Tibial nerve (tissue), 4 donors: ENCODE measurements at regions not wholly inside any gene's neighbourhood (a gene's known extent, or its start where the extent isn't known, plus 50 kb on each side); places are given as distances from the start of the nearest gene placed in this dataset.

Experiments
- DNase-seq, 2 donors: peaks; one replicate each; pipeline ENCODE4 v3.0.0-alpha.2; 2019; ENCODE audit warnings: low spot score in 2 of 2
- H3K27ac ChIP-seq, 4 donors: fragments of 200-600 bp; sonication (generic) in 3 of 4; one replicate each; pipeline ENCODE4 v1.5.1; 2017 to 2019; ENCODE audit warnings: mild to moderate bottlenecking in 1 of 4
- H3K27me3 ChIP-seq, 2 donors: fragments of 200-600 bp; sonication (generic) in 1 of 2; one replicate each; pipeline versions ENCODE4 v1.5.1 to v1.6.0; 2017 to 2019
- H3K36me3 ChIP-seq, 3 donors: fragments of 200-600 bp; sonication (generic); one replicate each; pipeline ENCODE4 v1.5.1; 2018 to 2019
- H3K4me1 ChIP-seq, 4 donors: fragments of 200-600 bp; sonication (generic) in 3 of 4; one replicate each; pipeline ENCODE4 v1.5.1; 2017 to 2019
- H3K4me3 ChIP-seq, 4 donors: fragments of 200-600 bp; sonication (generic) in 3 of 4; one replicate each; pipeline ENCODE4 v1.5.1; 2017 to 2019; ENCODE audit warnings: mild to moderate bottlenecking in 1 of 4, moderate library complexity in 1 of 4
- H3K9me3 ChIP-seq, 4 donors: fragments of 200-600 bp; sonication (generic) in 3 of 4; one replicate each; pipeline ENCODE4 v1.5.1; 2017 to 2019
- EP300 ChIP-seq, 2 donors: sonication (generic); formaldehyde crosslinking; IDR thresholded peaks; one replicate each; pipeline ENCODE4 v1.6.1; 2017; ENCODE audit warnings: antibody characterized with exemption in 2 of 2, mild to moderate bottlenecking in 1 of 2
- POLR2A ChIP-seq, 2 donors: fragments of 450-650 bp; IDR thresholded peaks; one replicate each; pipeline ENCODE4 v1.6.1; 2017; ENCODE audit warnings: antibody characterized with exemption in 2 of 2, mild to moderate bottlenecking in 2 of 2, moderate library complexity in 2 of 2
- WGBS, 2 donors: methylation state at CpG; one replicate each; pipeline ENCODE4 v1.1.5; 2018; 5-methylcytosine and 5-hydroxymethylcytosine counted together
- TF ChIP-seq, protein P1 (sequence below), 5 experiments: fragments of 200-600 bp in 3 of 5; fragments of 450-650 bp in 2 of 5; sonication (generic) in 3 of 5; IDR thresholded peaks; one replicate each; pipeline ENCODE4 v1.5.1; 2016 to 2019; ENCODE audit warnings: antibody characterized with exemption in 5 of 5, mild to moderate bottlenecking in 3 of 5, moderate library complexity in 2 of 5

DNA sequence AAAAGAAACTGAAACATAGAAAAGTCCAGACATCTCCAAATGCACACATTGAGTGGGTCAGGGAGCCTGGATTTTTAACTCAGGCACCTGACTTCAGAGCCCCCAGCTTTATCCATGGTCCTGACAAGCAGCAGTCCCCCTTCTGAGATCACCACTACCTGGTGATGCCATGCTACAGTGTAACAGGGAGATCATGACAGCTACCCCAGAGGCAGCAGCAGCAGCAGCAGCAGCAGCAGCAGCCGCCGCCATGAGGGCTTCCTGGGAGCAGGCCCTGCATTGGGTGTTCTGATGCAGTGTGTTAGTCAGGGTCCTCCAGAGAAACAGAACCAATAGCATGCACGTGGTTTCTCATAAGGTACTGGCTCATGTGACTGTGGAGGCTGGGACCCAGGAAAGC lies 198.6 kb upstream of the SALL1 start:
- Histone ChIP-seq H3K27ac (no peak overlapping the region), H3K9me3 (no peaks in the 10 kb centered on the region), H3K4me3 (no peak overlapping the region), H3K27me3 (no peaks in the 10 kb centered on the region), H3K4me1 (no peaks in the 10 kb centered on the region), H3K36me3 (no peaks in the 10 kb centered on the region)
- WGBS, 2 donors: 86 to 93% methylated on average over 3 of the region's 3 CpGs
- no peak for DNase-seq
- TF ChIP-seq, protein P1, sequence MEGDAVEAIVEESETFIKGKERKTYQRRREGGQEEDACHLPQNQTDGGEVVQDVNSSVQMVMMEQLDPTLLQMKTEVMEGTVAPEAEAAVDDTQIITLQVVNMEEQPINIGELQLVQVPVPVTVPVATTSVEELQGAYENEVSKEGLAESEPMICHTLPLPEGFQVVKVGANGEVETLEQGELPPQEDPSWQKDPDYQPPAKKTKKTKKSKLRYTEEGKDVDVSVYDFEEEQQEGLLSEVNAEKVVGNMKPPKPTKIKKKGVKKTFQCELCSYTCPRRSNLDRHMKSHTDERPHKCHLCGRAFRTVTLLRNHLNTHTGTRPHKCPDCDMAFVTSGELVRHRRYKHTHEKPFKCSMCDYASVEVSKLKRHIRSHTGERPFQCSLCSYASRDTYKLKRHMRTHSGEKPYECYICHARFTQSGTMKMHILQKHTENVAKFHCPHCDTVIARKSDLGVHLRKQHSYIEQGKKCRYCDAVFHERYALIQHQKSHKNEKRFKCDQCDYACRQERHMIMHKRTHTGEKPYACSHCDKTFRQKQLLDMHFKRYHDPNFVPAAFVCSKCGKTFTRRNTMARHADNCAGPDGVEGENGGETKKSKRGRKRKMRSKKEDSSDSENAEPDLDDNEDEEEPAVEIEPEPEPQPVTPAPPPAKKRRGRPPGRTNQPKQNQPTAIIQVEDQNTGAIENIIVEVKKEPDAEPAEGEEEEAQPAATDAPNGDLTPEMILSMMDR (IDR thresholded peaks at IDR 0.05): no peak
- TF ChIP-seq EP300 (IDR thresholded peaks at IDR 0.05) (no peak), POLR2A (IDR thresholded peaks at IDR 0.05) (no peak)

DNA sequence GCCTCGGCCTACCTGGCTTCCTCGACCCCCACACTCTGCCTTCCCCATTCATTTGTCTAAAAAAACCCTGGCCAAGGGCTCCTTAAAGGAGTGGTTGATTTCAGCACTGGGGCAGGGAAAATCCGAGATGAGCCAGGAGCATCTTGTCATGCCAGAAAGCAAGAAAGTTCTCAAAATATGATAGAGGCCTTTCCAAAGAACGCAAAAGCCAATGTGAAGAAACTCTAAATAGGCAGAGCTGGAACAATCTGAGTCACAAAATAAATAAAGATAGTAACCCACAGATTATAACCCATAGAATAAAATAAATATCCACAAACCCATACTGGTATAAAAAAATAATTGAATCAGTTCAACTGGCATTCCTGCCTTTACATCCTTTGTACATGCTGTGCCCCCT lies 192.3 kb upstream of the SALL1 start:
- Histone ChIP-seq H3K9me3 (peaks cover 0 to 5% (median 0%) of the 10 kb centered on the region in 4 donors), H3K4me1 (no peaks in the 10 kb centered on the region), H3K27ac (no peak overlapping the region), H3K4me3 (no peak overlapping the region), H3K36me3 (no peaks in the 10 kb centered on the region), H3K27me3 (no peaks in the 10 kb centered on the region)
- 72 to 76% methylated on average over 4 of the region's 4 CpGs for WGBS, 2 donors
- no peak for TF ChIP-seq EP300 (IDR thresholded peaks at IDR 0.05)
- no peak for TF ChIP-seq POLR2A (IDR thresholded peaks at IDR 0.05)
- TF ChIP-seq, protein P1 (IDR thresholded peaks at IDR 0.05): no peak
- DNase-seq: no peak

DNA sequence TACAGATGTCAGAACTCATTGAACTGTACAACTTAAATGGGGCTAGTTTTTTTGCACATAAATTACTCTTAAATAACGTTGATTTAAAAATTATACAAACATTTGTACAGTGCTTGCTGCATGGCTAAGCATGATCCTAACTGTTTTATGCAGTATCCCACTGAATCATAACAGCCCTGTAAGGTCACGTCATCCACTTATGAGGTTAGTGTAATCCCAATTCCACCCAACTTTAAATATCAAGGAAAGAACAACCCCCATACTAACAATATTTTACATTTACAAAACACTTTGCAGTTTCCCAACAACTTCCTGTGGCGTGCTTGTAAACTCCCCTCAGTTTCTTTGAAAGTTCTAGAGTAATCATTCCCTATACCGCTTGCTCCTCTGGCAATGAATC lies 190.1 kb upstream of the SALL1 start:
- Histone ChIP-seq H3K27me3 (no peaks in the 10 kb centered on the region), H3K9me3 (peaks cover 0 to 5% (median 0%) of the 10 kb centered on the region in 4 donors), H3K36me3 (no peaks in the 10 kb centered on the region), H3K4me3 (no peak overlapping the region), H3K4me1 (no peaks in the 10 kb centered on the region), H3K27ac (no peak overlapping the region)
- no peak for TF ChIP-seq EP300 (IDR thresholded peaks at IDR 0.05)
- WGBS, 2 donors: 49 to 69% methylated on average over 3 to 4 of the region's 4 CpGs
- DNase-seq: no peak

DNA sequence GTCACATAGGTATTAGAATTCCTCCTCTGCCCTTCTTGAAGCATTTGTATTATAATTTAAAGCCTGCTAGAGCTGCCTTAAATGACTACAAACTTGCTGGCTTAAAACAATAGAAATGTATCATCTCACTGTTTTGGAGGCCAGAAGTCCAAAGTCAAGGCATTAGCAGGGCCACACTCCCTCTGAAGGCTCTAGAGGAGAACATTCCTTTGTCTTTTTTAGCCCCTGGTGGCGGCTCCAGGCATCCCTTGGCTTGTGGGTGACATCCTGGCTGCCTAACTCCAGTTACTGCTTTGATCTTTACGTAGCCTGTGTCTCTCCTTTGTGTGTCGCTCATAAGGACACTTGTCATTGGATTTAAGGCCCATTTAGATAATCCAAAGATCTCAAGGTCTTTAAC lies 186.6 kb upstream of the SALL1 start:
- H3K36me3 ChIP-seq: no peaks in the 10 kb centered on the region
- H3K9me3 ChIP-seq: peaks cover 0 to 4% (median 0%) of the 10 kb centered on the region in 4 donors
- no peaks in the 10 kb centered on the region for H3K4me1 ChIP-seq
- no peaks in the 10 kb centered on the region for H3K27me3 ChIP-seq
- H3K27ac ChIP-seq: no peak overlapping the region
- no peak for DNase-seq
- 63 to 73% methylated on average over 3 of the region's 3 CpGs for WGBS, 2 donors
- no peak overlapping the region for H3K4me3 ChIP-seq
- no peak for TF ChIP-seq EP300 (IDR thresholded peaks at IDR 0.05)
- TF ChIP-seq POLR2A (IDR thresholded peaks at IDR 0.05): no peak
- TF ChIP-seq, protein P1 (IDR thresholded peaks at IDR 0.05): no peak

DNA sequence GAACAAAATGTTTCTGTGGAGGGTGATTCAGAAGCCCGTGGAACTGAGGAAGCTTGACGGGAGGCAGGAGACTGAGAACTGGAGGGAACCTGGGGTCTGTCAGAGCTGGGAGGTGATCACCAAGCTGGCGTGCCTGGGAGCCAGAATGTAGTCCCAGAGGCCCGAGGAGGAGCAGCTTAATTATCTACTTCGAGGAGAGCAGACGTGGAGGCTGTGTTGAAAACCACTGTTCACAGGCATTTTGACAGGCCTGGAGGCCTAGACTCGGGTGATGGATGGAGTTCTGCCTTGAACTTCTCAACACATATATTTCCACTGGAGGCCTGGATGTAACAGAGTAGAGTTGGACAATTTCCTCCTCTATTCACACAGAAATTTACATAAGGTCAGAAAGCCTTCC lies 177.7 kb upstream of the SALL1 start:
- no peak overlapping the region for H3K27ac ChIP-seq
- 64 to 67% methylated on average over 7 of the region's 7 CpGs for WGBS, 2 donors

More for the DNA sequence above, 177.7 kb upstream of the SALL1 start:
- no peaks in the 10 kb centered on the region for H3K4me1 ChIP-seq
- H3K9me3 ChIP-seq: peaks cover 0 to 10% (median 0%) of the 10 kb centered on the region in 4 donors
- H3K27me3 ChIP-seq: no peaks in the 10 kb centered on the region
- TF ChIP-seq POLR2A (IDR thresholded peaks at IDR 0.05): no peak
- TF ChIP-seq, protein P1 (IDR thresholded peaks at IDR 0.05): no peak
- H3K4me3 ChIP-seq: no peak overlapping the region
- no peak for DNase-seq
- no peaks in the 10 kb centered on the region for H3K36me3 ChIP-seq
